Effector memory CD4-positive, alpha-beta T cell (primary cell): ENCODE measurements at regions not wholly inside any gene's neighbourhood (a gene's known extent, or its start where the extent isn't known, plus 50 kb on each side); places are given as distances from the start of the nearest gene placed in this dataset.

Source experiments
- DNase-seq, 3 donors: peaks; one replicate each; pipeline ENCODE4 v3.0.0-alpha.2; 2020
- H3K27ac ChIP-seq: 2 replicates; pipeline ENCODE4 v1.7.0; 2013; ENCODE audit warnings: mild to moderate bottlenecking, low read length, moderate library complexity; ENCODE audit not compliant: insufficient read depth, poor library complexity, severe bottlenecking
- H3K27me3 ChIP-seq: replicated peaks from 2 replicates; pipeline ENCODE4 v1.7.0; 2013; ENCODE audit warnings: mild to moderate bottlenecking, low read length; ENCODE audit not compliant: insufficient read depth, control insufficient read depth, poor library complexity, severe bottlenecking
- H3K36me3 ChIP-seq: 2 replicates; pipeline ENCODE4 v1.7.0; 2013; ENCODE audit warnings: mild to moderate bottlenecking, low read length, moderate library complexity; ENCODE audit not compliant: control insufficient read depth, insufficient read depth
- H3K4me1 ChIP-seq: 2 replicates; pipeline ENCODE4 v1.7.0; 2013; ENCODE audit warnings: low read length, mild to moderate bottlenecking; ENCODE audit not compliant: control insufficient read depth, insufficient read depth, poor library complexity, severe bottlenecking
- H3K4me3 ChIP-seq: 2 replicates; pipeline ENCODE4 v1.7.0; 2013; ENCODE audit warnings: low read length, low read depth, mild to moderate bottlenecking; ENCODE audit not compliant: insufficient read depth, poor library complexity, severe bottlenecking
- H3K9me3 ChIP-seq: 2 replicates; pipeline ENCODE4 v1.7.0; 2013; ENCODE audit warnings: mild to moderate bottlenecking, low read length, moderate library complexity; ENCODE audit not compliant: control insufficient read depth

GRCh38 chr1:99146129-99146848, 118.0 kb upstream of the PLPPR4 start:
- Histone ChIP-seq H3K4me3 (no peak overlapping the region), H3K36me3 (no peaks in the 10 kb centered on the region), H3K9me3 (no peaks in the 10 kb centered on the region), H3K27me3 (no peaks in the 10 kb centered on the region), H3K4me1 (no peaks in the 10 kb centered on the region), H3K27ac (no peak overlapping the region)
- DNase-seq: no peak

- H3K27ac ChIP-seq: no peak overlapping the region
- no peaks in the 10 kb centered on the region for H3K4me1 ChIP-seq
- H3K36me3 ChIP-seq: no peaks in the 10 kb centered on the region
- H3K27me3 ChIP-seq: no peaks in the 10 kb centered on the region
- H3K4me3 ChIP-seq: no peak overlapping the region
- no peaks in the 10 kb centered on the region for H3K9me3 ChIP-seq
- no peak for DNase-seq
These were observed 114.3 kb upstream of the PLPPR4 start for GRCh38 chr1:99149952-99150351.

DNA sequence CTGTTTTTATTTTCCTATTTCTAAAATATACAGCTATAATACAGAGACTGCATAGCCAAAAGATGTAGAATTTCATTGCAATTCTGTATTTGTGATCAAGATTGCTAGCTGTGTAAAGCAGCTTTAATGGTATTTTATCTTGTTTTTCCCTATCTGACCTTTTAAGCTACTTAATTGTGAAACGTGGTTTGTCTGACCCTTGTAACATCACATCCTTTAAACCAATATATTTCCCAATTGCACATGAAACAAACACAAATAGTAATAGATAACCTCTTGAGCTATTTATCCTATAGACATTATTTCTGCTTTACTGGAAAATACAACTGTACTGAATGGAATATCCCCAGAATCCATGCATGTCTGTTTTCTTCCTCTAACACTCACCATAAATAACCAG, 112.2 kb upstream of the PLPPR4 start:
- Histone ChIP-seq H3K36me3 (no peaks in the 10 kb centered on the region), H3K9me3 (no peaks in the 10 kb centered on the region), H3K4me3 (no peak overlapping the region), H3K27me3 (no peaks in the 10 kb centered on the region), H3K27ac (no peak overlapping the region), H3K4me1 (no peaks in the 10 kb centered on the region)
- no peak for DNase-seq

DNA sequence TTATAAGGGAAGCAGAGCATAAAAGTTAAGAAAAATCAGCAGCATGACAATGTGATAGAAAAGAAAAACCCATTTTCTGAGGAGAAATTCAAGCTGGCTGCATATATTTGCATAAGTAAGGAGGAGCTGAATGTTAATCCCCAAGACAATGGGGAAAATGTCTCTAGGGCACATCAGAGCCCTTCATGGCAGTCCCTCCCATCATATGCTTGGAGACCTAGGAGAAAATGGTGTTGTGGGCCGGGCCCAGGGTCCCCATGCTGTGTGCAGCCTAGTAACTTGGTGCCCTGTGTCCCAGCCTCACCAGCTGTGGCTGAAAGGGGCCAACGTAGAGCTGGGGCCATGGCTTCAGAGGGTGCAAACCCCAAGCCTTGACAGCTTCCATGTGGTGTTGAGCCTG, 100.6 kb upstream of the PLPPR4 start:
- no peak for DNase-seq
- Histone ChIP-seq H3K9me3 (no peaks in the 10 kb centered on the region), H3K36me3 (no peaks in the 10 kb centered on the region), H3K27me3 (no peaks in the 10 kb centered on the region), H3K4me1 (no peaks in the 10 kb centered on the region), H3K27ac (no peak overlapping the region), H3K4me3 (no peak overlapping the region)

DNA sequence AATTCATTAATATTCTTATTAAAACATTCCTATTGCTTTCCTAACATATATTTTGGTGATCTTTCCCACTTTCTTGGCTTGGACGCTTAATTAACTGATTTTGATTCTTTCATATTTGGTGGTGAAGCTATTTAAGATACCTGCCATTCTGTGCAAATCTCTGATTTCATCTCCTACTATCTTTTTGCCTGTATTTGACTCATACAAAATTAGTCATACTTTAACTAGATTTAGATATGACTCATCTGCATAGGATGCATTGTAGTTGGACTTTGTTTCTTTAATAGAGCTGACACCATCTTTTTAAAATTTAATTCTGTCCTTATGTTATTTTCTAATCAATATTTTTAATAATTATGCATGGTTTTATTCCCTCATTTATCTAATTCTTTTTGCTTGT, 93.8 kb upstream of the PLPPR4 start:
- Histone ChIP-seq H3K9me3 (no peaks in the 10 kb centered on the region), H3K36me3 (no peaks in the 10 kb centered on the region), H3K4me3 (no peak overlapping the region), H3K27ac (no peak overlapping the region), H3K4me1 (no peaks in the 10 kb centered on the region), H3K27me3 (no peaks in the 10 kb centered on the region)
- DNase-seq: no peak

DNA sequence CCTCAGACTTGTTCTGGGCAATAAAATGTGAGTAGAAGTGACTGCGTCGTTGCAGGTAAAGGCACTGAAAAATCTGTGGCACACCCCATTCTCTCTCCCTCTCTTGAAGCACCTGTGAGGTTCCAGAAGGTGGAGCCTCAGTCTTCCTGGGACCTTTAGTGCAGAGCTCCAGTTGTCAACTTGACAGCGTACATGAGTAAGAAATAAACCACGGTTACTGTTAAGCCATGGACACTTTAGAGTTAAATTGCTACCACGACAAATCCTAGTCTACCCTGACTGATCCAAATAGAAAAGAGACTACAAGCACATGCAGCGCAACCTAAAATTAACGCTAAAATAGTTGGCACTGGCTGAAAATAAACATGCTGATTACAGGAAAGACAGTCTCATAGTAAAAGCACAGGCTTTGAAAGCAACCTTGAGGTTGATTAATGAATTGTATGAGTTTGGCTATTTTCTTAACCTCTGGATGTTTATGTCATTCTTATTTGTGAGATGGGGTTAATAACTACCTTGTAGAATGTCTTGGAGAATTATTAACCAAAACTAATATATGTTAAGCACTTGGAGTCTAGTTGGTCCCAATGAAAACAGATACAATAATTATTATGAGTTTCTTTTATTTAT, 93.0 kb upstream of the PLPPR4 start:
- no peaks in the 10 kb centered on the region for H3K9me3 ChIP-seq
- DNase-seq: no peak

GRCh38 chr1:99173282-99173681, 91.0 kb upstream of the PLPPR4 start:
- no peaks in the 10 kb centered on the region for H3K9me3 ChIP-seq
- H3K4me3 ChIP-seq: no peak overlapping the region
- DNase-seq: no peak

More for the DNA sequence above, 93.0 kb upstream of the PLPPR4 start:
- Histone ChIP-seq H3K27me3 (no peaks in the 10 kb centered on the region), H3K4me1 (no peaks in the 10 kb centered on the region), H3K27ac (no peak overlapping the region), H3K36me3 (no peaks in the 10 kb centered on the region), H3K4me3 (no peak overlapping the region)

DNA sequence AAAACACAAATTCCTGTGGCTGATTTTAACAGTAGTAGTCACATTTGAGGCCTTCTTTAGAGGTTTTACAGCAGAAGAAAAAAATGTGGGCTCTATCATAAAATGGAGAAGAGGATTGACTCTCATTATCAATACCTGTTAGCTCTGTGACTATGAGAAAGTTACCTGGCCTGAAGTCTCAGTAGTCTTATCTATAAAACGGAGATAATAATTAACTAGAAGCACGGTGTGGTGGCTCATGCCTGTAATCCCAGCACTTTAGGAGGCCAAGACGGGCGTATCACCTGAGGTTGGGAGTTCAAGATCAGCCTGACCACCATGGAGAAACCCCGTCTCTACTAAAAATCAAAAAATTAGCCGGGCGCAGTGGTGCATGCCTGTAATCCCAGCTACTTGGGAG, 90.4 kb upstream of the PLPPR4 start:
- Histone ChIP-seq H3K4me3 (no peak overlapping the region), H3K27ac (no peak overlapping the region), H3K9me3 (no peaks in the 10 kb centered on the region), H3K27me3 (no peaks in the 10 kb centered on the region), H3K36me3 (no peaks in the 10 kb centered on the region), H3K4me1 (no peaks in the 10 kb centered on the region)
- no peak for DNase-seq

More at GRCh38 chr1:99173282-99173681, 91.0 kb upstream of the PLPPR4 start:
- H3K27ac ChIP-seq: no peak overlapping the region
- no peaks in the 10 kb centered on the region for H3K4me1 ChIP-seq
- H3K27me3 ChIP-seq: no peaks in the 10 kb centered on the region
- no peaks in the 10 kb centered on the region for H3K36me3 ChIP-seq

DNA sequence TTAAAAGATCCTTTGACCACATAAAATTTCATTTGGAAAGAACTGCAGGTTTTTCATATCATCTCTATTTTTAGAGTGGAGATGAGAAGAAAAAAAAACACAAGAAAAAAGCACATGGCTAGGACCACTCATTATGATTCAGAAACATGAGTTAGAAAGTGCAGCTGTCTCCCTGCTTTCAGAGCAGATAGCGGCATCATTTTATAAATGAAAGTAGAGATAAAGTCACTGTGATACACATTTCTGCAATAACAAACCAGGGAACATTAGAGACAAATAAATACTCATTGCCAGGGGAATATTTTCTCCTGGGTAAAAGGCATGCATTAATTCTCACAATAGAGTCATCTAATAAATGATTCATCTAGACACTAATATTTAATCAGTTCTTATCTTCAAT, 87.5 kb upstream of the PLPPR4 start:
- H3K27ac ChIP-seq: no peak overlapping the region
- no peak overlapping the region for H3K4me3 ChIP-seq
- no peak for DNase-seq
- H3K27me3 ChIP-seq: no peaks in the 10 kb centered on the region
- H3K4me1 ChIP-seq: no peaks in the 10 kb centered on the region
- no peaks in the 10 kb centered on the region for H3K36me3 ChIP-seq
- no peaks in the 10 kb centered on the region for H3K9me3 ChIP-seq

GRCh38 chr1:99177465-99177864, 86.8 kb upstream of the PLPPR4 start:
- DNase-seq: no peak
- Histone ChIP-seq H3K36me3 (no peaks in the 10 kb centered on the region), H3K4me1 (no peaks in the 10 kb centered on the region), H3K27me3 (no peaks in the 10 kb centered on the region), H3K9me3 (no peaks in the 10 kb centered on the region), H3K4me3 (no peak overlapping the region), H3K27ac (no peak overlapping the region)
